CD4-positive, alpha-beta T cell treated with Interferon alpha-2 for 1 hour (primary cell): ENCODE measurements at regions not wholly inside any gene's neighbourhood (a gene's known extent, or its start where the extent isn't known, plus 50 kb on each side); places are given as distances from the start of the nearest gene placed in this dataset.
"Not testable (repeated sequence)": the region's sequence is repeated elsewhere in the genome, so short reads cannot be mapped to it uniquely, and the experiment has no call there.

Experiments
- DNase-seq, 2 donors: peaks; one replicate each; pipeline ENCODE4 v3.0.0-alpha.2; 2020 to 2022

DNA sequence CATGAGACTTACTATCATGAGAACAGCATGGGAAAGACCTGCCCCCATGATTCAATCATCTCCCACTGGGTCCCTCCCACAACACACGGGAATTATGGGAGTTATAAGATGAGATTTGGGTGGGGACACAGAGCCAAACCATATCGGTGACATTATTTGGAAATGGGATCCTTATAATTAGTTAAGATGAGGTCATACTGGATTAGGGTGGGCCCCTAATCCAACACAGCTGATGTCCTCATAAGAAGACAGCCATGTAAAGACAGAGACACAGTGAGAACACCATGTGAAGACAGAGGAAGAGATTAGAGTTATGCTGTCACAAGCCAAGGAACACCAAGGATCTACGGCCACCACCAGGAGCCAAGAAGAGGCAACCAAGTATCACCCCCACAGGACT, 161.7 kb downstream of the SPTSSA start:
- DNase-seq, result no peak

DNA sequence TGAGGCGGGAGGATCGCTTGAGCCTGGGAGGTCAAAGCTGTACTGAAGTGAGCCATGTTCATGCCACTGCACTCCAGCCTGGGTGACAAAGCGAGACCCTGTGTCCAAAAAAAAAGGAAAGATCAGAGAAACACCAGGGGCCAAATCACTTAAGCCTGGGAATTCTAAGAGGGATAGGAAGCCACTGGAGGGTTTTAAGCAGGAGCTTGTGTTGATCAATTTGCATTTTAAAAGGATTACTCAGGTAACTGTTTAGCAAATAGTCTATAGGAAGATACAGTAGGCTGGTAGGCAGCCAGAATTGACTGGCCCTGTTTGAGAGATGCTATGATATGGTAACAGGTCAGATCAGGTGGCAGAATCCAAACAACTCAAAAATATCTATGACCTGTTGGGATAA, 162.7 kb downstream of the SPTSSA start:
- DNase-seq, result no peak

GRCh38 chr14:34297786-34298520, 164.1 kb downstream of the SPTSSA start:
- no peak for DNase-seq

DNA sequence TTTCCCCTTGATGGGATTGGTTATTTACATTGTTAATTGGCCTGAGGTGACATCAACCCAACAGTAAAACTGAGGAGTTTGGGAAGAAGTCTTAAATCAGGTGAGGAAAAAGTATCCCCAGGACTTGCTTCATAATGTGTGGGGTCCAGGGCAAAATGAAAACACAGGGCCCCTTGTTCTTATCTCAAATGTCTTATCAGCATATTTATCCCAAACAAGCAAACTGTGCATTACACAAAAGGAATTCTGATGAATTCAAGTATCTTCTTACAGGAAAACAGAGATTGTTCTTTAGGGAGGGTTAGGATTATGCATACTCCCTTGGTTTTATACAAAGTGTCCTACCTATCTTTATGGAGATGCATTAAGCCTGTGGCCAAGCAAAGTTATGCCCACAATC, 178.4 kb downstream of the SPTSSA start:
- DNase-seq, result no peak

DNA sequence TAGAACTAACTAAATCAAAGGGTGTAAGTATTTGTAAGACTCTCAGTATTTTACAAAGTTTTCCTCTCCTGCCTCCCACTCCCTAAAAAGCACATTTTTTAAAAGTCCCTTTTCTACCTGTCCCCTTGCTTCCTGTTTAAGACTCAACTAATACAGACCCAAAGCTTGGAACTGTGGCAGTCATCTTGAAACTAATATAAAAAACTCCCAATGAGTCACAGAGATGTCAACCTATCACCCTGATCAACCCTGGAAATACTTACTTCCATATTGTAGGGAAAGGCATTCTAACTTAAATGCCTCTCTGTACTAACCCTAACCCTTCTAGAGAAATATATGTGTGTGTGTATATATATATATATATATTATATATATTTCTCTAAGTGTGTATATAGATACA, 184.8 kb downstream of the SPTSSA start:
- DNase-seq, result no peak

DNA sequence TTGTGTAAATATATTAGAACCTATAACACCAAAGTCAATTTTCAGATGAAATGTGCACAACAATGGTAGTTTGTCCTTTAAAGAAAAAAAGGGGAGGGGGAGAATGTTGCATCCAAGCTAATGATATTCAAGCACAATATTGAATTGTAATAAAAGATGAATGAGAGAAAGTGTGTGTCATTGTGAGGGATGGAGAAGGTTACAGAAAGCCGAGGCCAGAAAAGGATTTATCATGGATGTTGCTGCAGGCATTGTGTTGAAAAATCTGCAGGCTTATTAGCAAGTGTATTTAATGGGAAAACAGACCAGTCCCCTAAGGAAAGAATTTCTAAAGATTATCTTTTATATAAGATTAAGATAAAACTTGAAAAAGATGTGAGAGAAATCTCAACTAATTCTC, 186.5 kb downstream of the SPTSSA start:
- DNase-seq, result no peak

- DNase-seq, result no peak
These were observed 187.0 kb downstream of the SPTSSA start for GRCh38 chr14:34275078-34275477.

DNA sequence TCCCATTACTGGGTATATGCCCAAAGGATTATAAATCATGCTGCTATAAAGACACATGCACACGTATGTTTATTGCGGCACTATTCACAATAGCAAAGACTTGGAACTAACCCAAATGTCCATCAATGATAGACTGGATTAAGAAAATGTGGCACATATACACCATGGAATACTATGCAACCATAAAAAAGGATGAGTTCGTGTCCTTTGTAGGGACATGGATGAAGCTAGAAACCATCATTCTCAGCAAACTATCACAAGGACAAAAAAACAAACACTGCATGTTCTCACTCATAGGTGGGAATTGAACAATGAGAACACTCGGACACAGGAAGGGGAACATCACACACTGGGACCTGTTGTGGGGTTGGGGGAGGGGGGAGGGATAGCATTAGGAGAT, 188.3 kb downstream of the SPTSSA start:
- not testable (repeated sequence) for DNase-seq

DNA sequence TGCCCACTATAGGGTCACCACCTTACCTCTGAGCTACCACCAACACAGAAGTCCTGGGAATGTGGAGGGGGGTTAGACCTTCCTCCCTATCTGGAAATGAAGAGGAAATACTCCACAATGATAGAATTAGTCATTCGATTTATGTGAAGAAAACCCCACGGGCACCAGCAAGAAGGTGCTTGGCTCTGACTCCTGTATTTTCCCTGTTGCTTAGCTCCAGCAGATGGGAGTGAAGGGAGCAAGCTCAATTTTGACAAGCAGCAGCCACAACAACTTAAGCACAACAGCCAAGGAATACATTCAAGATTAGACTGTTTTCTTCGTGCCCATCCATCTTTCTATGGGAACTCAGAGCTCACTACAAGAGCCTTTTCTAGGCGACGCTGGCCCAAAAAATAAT, 191.7 kb downstream of the SPTSSA start:
- no peak for DNase-seq

DNA sequence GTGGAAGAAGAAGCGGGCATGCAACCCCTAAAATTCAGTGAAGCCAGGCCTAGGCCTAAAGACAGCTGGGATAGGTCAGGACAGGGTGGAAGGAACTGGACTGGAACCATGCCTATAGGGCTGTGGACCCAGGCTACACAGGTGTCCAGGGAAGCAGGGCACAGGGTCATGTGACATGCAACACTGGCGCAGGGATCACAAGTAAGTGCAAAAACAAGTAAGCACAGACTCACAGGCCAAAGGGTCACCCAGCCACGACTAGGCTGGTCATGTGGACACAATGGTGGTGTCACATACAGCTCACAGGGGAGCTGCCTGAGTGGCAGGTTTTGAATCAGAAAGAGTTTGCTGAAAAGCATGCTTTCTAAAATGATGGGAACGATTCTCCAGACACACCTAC, 195.7 kb downstream of the SPTSSA start:
- DNase-seq, result no peak

DNA sequence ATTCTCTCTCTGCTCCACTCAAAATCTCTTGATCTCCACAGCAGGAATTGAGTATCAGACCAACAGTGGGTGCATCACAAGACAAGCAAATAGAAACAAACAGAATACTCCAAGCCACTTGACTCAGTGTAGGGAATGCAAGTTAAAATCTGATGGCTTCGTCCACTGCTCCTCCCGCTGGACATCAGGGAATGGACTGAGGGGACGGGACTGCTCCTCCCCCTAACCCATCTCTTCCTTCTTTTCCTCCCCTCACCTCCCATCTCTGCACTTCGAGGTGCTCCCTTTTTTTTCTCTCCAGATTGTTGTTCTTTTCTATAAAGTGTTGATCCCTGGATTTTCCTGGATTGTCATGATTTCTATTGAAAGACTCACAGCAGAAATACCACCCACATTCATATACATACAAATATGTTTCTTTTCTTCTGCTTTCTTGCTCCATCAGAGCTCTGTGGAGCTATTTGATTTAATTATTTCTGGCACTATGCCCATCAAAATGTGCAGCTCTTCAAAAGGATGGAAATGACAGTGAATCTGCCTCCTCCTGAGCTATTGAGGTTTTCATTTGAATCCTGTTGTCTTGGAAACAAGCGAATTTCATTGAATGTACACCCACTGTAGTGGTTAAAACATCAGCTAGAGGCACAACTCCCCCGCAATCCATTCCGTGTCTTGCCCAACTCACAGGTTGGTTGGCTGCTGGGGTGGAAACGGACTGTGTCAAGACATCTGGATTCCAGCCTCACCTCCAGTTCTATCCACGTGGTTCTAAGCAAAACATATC, 199.7 kb downstream of the SPTSSA start:
- no peak for DNase-seq

DNA sequence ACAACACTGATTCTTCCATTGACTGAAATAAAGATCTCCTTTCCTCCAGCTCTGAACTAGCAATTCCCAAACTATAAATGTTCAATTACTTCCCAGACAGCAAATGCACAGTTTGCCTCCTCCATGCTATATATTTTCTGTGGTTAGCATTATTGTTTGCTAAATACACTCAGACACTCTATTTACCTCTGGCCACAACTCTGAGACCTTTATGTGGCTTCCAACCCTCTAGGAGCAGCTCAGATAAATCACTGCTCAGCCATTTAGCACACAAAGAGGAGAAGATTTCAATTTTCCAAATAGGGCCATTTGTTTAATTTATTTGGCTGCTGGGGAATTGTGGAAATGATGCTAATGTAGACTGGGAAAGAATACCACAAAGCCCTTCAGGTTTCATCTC, 202.0 kb downstream of the SPTSSA start:
- no peak for DNase-seq

GRCh38 chr14:34258318-34258717, 203.7 kb downstream of the SPTSSA start:
- DNase-seq, result no peak

DNA sequence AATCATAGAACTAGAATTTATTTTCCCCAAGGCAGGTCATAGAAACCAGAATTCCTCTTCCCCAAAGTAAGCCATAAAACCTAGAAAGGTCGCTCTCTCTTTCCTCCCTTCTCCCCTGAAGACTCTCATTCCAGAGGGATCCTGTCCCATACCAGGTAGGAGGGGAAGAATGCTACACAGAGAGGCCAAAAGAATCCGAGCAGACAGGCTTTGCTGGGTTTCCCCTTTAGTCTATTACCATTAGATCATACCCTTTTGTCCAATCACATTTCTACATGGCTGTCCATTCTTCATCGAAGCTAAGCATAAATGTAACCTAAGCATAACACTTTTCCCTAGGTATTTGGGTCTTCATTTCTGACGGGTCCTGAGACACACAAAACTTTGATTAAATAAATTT, 204.5 kb downstream of the SPTSSA start:
- DNase-seq, result no peak

- no peak for DNase-seq
These were observed 205.8 kb downstream of the SPTSSA start for GRCh38 chr14:34256223-34256622.

DNA sequence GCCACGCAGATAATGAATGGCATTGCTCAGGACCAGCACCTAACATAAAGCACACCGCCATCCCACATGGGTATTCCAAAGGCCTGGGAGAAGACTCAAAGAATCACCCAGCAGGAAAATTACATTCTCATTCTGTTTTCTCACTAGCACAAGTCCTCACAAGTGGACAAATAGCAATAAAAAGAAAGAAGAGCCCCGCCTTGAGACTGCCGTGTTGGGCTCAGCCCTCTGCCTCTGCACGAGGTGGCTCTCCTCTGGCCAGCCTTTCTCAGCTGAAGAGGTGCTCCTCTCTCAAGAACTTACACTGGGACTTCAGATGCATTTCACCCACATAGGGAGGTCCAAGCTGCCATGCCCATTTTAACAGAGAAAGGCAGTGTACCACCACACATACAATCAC, 207.5 kb downstream of the SPTSSA start:
- no peak for DNase-seq

GRCh38 chr14:34254031-34254430, 208.0 kb downstream of the SPTSSA start:
- DNase-seq, result no peak

DNA sequence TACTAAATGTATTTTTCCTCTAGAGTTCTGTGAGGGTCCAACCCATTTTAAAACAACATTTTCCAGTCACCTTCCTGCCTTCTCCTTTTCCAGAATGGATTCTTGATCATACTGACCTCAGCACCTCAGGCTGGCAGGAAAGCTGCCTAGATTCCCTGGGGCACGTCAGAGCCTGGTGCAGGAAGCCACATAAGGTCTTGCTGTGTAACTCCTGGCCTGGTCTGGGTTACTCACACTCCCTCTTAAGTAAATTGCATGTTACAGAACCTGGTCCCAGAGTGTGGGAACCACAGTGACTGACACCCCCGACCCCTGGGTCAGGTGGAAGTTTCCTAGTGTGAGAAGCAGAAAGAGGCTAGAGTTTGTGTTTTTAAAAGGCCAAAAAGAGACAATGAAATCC, 209.8 kb downstream of the SPTSSA start:
- DNase-seq, result no peak

DNA sequence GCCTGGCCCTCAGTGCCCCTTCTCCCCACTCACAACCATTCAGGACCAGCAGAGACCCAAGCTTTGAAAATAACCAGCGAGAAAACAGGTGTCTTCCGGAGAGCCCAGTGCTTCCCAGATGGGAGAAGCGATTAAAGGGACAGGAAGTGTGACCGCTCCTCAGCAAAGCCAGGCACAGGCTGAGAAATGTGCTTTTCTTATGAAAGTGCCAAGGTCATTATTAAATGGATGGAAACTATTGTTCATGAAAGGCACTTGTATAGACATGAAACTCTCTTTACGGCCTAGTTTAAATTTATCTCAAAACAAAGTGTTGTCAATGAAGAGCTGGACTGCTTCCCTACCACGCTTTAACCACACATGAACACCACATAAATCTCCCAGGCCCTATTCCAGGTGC, 210.4 kb downstream of the SPTSSA start:
- DNase-seq, result no peak

DNA sequence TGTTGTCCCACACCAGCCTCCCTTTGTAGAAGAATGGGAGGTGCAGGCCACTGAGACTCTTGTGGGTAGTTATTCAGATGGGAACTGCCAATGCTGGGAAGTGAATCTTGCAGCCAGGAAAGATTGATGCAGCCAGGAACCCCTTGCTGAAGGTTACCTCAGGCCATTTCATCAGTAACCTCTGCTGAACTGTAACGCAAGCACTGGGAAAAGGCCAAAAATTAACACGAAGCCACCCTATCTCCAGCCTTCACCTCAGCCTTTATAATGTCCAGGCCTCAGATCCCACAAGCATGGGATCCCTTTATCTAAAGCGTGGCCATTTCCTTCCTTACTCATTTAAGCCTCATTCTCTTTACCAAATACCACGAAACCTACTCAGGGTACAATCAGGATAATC, 211.1 kb downstream of the SPTSSA start:
- no peak for DNase-seq

- no peak for DNase-seq
These were observed 214.4 kb downstream of the SPTSSA start for GRCh38 chr14:34247605-34248004.

DNA sequence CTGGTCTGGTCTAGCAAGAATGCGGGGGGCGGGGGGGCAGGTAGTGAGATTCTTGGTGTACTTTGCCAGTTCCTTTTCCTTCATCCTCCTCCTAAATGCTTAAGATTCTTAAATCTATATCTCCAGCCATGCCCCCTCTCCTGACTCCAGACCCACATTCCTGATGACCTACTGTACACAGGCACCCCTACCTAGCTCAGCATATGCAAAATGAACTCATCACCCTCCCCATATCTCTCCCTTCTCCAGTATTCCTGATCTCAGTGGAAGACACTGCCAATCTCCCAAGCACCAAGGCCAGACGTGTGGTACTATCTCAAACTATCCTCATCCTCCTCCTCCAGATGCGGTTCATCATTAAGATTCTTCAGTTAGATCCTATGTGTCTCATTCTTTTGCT, 215.8 kb downstream of the SPTSSA start:
- no peak for DNase-seq

- DNase-seq, result no peak
These were observed 218.6 kb downstream of the SPTSSA start for GRCh38 chr14:34243401-34243800.

DNA sequence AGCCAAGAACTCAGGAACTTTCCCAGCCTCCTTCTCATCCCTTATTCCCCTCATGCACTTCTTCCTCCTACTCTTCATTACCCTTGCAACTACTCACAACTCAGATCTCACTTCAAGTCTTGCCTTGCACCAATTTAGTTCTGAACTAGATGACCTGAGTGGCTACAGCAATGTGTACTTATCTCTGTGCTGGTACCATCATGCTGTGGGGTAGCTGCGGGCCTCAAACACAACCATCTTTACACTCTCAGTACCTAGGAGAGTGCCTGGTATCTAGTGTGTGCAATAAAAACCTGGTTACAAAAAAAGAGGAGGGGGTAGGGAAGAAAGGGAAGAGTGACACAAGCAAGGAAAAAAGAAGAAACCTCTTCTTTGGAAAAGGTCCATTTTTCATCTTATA, 219.0 kb downstream of the SPTSSA start:
- DNase-seq, result no peak
